HL-60 (cell line): ENCODE measurements at regions not wholly inside any gene's neighbourhood (a gene's known extent, or its start where the extent isn't known, plus 50 kb on each side); places are given as distances from the start of the nearest gene placed in this dataset.

Experiments used
- DNase-seq, 2 experiments: peaks; one replicate each; pipeline ENCODE4 v3.0.0-alpha.2; 2010 to 2020; ENCODE audit warnings: low read depth in 1 of 2, low spot score in 1 of 2
- H3K27ac ChIP-seq: fragments of 250-450 bp; sonication (Bioruptor Pico); replicated peaks from 2 replicates; pipeline ENCODE4 v1.5.1; 2020; ENCODE audit warnings: mild to moderate bottlenecking, moderate library complexity
- H3K27me3 ChIP-seq: fragments of 250-450 bp; sonication (Bioruptor Pico); 2 replicates; pipeline ENCODE4 v1.5.1; 2021; ENCODE audit warnings: mild to moderate bottlenecking, moderate library complexity; ENCODE audit not compliant: insufficient read depth, poor library complexity, severe bottlenecking
- H3K4me3 ChIP-seq: replicated peaks from 2 replicates; pipeline ENCODE4 v1.5.1; 2011; ENCODE audit warnings: mild to moderate bottlenecking, control low read depth, low read length; ENCODE audit not compliant: insufficient read depth
- CTCF ChIP-seq: IDR thresholded peaks from one replicate; pipeline ENCODE4 v1.5.1; 2011; ENCODE audit warnings: low read length, control low read depth, inconsistent platforms; ENCODE audit not compliant: insufficient read depth
- GABPA ChIP-seq: IDR thresholded peaks from 2 replicates; pipeline ENCODE4 v1.6.1; 2012; ENCODE audit warnings: low read depth
- POLR2AphosphoS5 ChIP-seq: IDR thresholded peaks from 2 replicates; pipeline ENCODE4 v1.6.1; 2012; ENCODE audit warnings: low read depth
- REST ChIP-seq: IDR thresholded peaks from 2 replicates; pipeline ENCODE4 v1.6.1; 2012; ENCODE audit warnings: low read depth; ENCODE audit not compliant: insufficient replicate concordance
- SPI1 ChIP-seq: IDR thresholded peaks from 2 replicates; pipeline ENCODE4 v1.6.1; 2012; ENCODE audit warnings: low read depth, mild to moderate bottlenecking, borderline replicate concordance

GRCh38 chr10:60502621-60503020, 112.9 kb upstream of the ANK3 start:
- DNase-seq, result no peak
- no peaks in the 10 kb centered on the region for H3K27me3 ChIP-seq
- TF ChIP-seq GABPA (no peak), POLR2AphosphoS5 (no peak), SPI1 (no peak), CTCF (no peak), REST (no peak)
- no peak overlapping the region for H3K27ac ChIP-seq
- H3K4me3 ChIP-seq, result no peak overlapping the region

GRCh38 chr10:60498985-60499384, 109.3 kb upstream of the ANK3 start:
- no peak overlapping the region for H3K27ac ChIP-seq
- no peaks in the 10 kb centered on the region for H3K27me3 ChIP-seq
- DNase-seq, result no peak
- H3K4me3 ChIP-seq, result no peak overlapping the region
- TF ChIP-seq CTCF (no peak), POLR2AphosphoS5 (no peak), SPI1 (no peak), REST (no peak), GABPA (no peak)

GRCh38 chr10:60497364-60497763, 107.7 kb upstream of the ANK3 start:
- DNase-seq, result no peak
- H3K27ac ChIP-seq, result no peak overlapping the region
- TF ChIP-seq POLR2AphosphoS5, result no peak
- TF ChIP-seq CTCF, result no peak
- TF ChIP-seq SPI1, result no peak
- no peak for TF ChIP-seq GABPA
- no peak for TF ChIP-seq REST
- no peaks in the 10 kb centered on the region for H3K27me3 ChIP-seq
- no peak overlapping the region for H3K4me3 ChIP-seq
